CD4-positive, CD25-positive, alpha-beta regulatory T cell (primary cell): ENCODE measurements at regions not wholly inside any gene's neighbourhood (a gene's known extent, or its start where the extent isn't known, plus 50 kb on each side); places are given as distances from the start of the nearest gene placed in this dataset.
"Not testable (repeated sequence)": the region's sequence is repeated elsewhere in the genome, so short reads cannot be mapped to it uniquely, and the experiment has no call there.

Experiments
- ATAC-seq, 2 donors: fragments of 150-1000 bp; cut with Tn5 transposase; one replicate each; pipeline ENCODE4 v1.10.0; 2021; ENCODE audit warnings: low read depth in 2 of 2, moderate number of reproducible peaks in 2 of 2, moderate library complexity in 1 of 2
- DNase-seq, 3 donors: peaks; one replicate each; pipeline versions ENCODE4 v3.0.0 to v3.0.0-alpha.2; 2012 to 2022; ENCODE audit warnings: mixed read lengths in 1 of 3
- H3K27ac ChIP-seq: one replicate; pipeline ENCODE4 v1.7.0; 2013; ENCODE audit warnings: mild to moderate bottlenecking, low read length; ENCODE audit not compliant: insufficient read depth, poor library complexity, severe bottlenecking
- H3K27me3 ChIP-seq: one replicate; pipeline ENCODE4 v1.7.0; 2013; ENCODE audit warnings: low read length; ENCODE audit not compliant: control insufficient read depth, insufficient read depth
- H3K36me3 ChIP-seq: one replicate; pipeline ENCODE4 v1.7.0; 2013; ENCODE audit warnings: mild to moderate bottlenecking, low read length, moderate library complexity; ENCODE audit not compliant: control insufficient read depth, insufficient read depth
- H3K4me1 ChIP-seq: 2 replicates; pipeline ENCODE4 v1.7.0; 2013; ENCODE audit warnings: mild to moderate bottlenecking, low read length; ENCODE audit not compliant: insufficient read depth, control insufficient read depth, poor library complexity, severe bottlenecking
- H3K4me3 ChIP-seq: one replicate; pipeline ENCODE4 v1.7.0; 2013; ENCODE audit warnings: low read depth, mild to moderate bottlenecking, low read length, moderate library complexity
- H3K9me3 ChIP-seq, 2 experiments: 1 replicate in 1 of 2; 2 replicates in 1 of 2; pipeline ENCODE4 v1.7.0; 2013; ENCODE audit warnings: low read length in 2 of 2, mild to moderate bottlenecking in 1 of 2, moderate library complexity in 1 of 2; ENCODE audit not compliant: control insufficient read depth in 2 of 2
- H3K27ac Mint-ChIP-seq, 3 donors: one replicate each; pipeline ENCODE4 v1.8.0; 2020 to 2022; ENCODE audit warnings: mild to moderate bottlenecking in 3 of 3, mixed read lengths in 3 of 3, moderate library complexity in 2 of 3
- H3K27me3 Mint-ChIP-seq: one replicate; pipeline ENCODE4 v1.8.0; 2022; ENCODE audit warnings: mild to moderate bottlenecking, mixed read lengths
- H3K36me3 Mint-ChIP-seq: one replicate; pipeline ENCODE4 v1.8.0; 2020; ENCODE audit warnings: mixed read lengths
- H3K4me1 Mint-ChIP-seq, 4 donors: one replicate each; pipeline ENCODE4 v1.8.0; 2020 to 2022; ENCODE audit warnings: mixed read lengths in 4 of 4, mild to moderate bottlenecking in 1 of 4
- H3K4me3 Mint-ChIP-seq, 4 donors: one replicate each; pipeline ENCODE4 v1.8.0; 2020 to 2022; ENCODE audit warnings: mild to moderate bottlenecking in 4 of 4, mixed read lengths in 4 of 4, moderate library complexity in 3 of 4
- H3K9me3 Mint-ChIP-seq, 7 donors: one replicate each; pipeline ENCODE4 v1.8.0; 2020 to 2022; ENCODE audit warnings: mixed read lengths in 7 of 7, mild to moderate bottlenecking in 3 of 7, moderate library complexity in 2 of 7

DNA sequence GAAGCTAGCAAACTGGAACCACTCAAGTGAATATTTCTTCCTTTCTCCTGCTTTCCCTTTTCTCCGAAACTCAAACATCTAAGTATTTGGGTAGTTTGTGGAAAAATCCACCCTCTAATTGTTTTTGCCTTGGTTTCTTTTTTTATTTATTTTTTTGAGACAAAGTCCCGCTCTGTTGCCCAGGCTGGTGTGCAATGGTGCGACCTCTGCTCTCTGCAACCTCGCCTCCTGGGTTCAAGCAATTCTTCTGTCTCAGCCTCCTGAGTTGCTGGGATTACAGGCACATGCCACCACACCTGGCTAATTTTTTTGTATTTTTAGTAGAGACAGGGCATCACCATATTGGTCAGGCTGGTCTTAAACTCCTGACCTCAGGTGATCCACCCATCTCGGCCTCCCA, 96.1 kb upstream of the BANK1 start:
- H3K9me3 Mint-ChIP-seq, H3K27ac Mint-ChIP-seq, H3K36me3 Mint-ChIP-seq, H3K4me3 Mint-ChIP-seq, H3K36me3 ChIP-seq, H3K4me3 ChIP-seq, H3K4me1 ChIP-seq, H3K27ac ChIP-seq, H3K9me3 ChIP-seq, H3K4me1 Mint-ChIP-seq, DNase-seq, H3K27me3 ChIP-seq, ATAC-seq, H3K27me3 Mint-ChIP-seq: not testable (repeated sequence)

DNA sequence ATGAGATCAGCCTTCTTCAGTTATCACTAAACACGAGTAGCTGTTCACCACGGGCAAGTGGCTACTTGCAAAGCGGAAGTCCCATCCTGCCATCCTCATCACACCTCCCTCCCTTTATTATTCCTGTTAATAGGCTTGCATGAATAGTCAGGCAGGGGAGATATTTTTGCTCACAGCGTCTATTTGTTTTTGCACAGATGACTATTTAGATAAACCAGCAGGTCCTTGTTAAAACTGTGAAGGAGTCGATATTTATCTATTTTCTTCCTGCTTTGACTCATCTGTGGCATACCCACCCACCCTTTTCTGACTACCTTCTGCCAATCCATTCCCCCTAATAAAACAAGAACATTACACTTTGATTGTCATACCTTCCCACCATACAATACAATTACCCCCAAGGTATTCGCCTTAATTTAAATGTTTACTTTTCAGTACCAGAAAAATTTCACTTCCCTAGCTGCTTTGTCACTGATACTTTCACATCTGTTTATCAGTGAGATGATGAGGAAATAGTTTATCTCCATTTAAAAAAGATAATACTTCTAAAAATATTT, 96.6 kb upstream of the BANK1 start:
- Mint-ChIP-seq H3K36me3 (no peaks in the 10 kb centered on the region), H3K9me3 (peaks cover 0 to 3% (median 0%) of the 10 kb centered on the region in 7 donors), H3K27me3 (peaks cover 9% of the 10 kb centered on the region), H3K4me1 (no peaks in the 10 kb centered on the region), H3K27ac (no peak overlapping the region), H3K4me3 (no peak overlapping the region)
- Histone ChIP-seq H3K36me3 (no peaks in the 10 kb centered on the region), H3K27ac (no peak overlapping the region), H3K9me3 (no peaks in the 10 kb centered on the region), H3K27me3 (peaks cover 4% of the 10 kb centered on the region), H3K4me1 (no peaks in the 10 kb centered on the region), H3K4me3 (no peak overlapping the region)
- DNase-seq (no peak), ATAC-seq (no peak)

DNA sequence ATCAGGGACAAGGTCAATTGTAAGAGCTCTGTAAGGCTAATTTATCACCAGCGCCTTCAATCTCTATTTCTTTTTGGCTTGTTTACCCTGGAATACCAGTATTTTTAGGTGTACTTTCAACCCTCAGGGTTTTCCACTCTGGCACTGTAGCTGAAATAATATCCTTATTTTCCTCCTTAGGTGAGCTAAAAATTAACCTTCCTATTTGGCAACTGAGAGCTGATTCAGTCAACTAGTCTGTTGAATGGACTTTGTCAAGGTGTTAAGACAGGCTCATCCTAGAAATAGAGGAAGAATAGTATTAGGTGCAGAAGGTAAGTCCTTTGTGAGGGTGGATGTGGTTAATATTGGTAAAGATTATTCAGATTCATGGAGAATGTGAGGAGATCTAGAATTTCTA, 101.3 kb upstream of the BANK1 start:
- no peaks in the 10 kb centered on the region for H3K4me1 ChIP-seq
- Mint-ChIP-seq H3K4me3 (no peak overlapping the region), H3K36me3 (no peaks in the 10 kb centered on the region), H3K9me3 (no peaks in the 10 kb centered on the region), H3K27ac (no peak overlapping the region), H3K27me3 (peaks cover 5% of the 10 kb centered on the region), H3K4me1 (no peaks in the 10 kb centered on the region)
- no peak overlapping the region for H3K4me3 ChIP-seq
- no peaks in the 10 kb centered on the region for H3K9me3 ChIP-seq
- peaks cover 8% of the 10 kb centered on the region for H3K27me3 ChIP-seq
- ATAC-seq (no peak), DNase-seq (no peak)
- H3K36me3 ChIP-seq: no peaks in the 10 kb centered on the region
- no peak overlapping the region for H3K27ac ChIP-seq

DNA sequence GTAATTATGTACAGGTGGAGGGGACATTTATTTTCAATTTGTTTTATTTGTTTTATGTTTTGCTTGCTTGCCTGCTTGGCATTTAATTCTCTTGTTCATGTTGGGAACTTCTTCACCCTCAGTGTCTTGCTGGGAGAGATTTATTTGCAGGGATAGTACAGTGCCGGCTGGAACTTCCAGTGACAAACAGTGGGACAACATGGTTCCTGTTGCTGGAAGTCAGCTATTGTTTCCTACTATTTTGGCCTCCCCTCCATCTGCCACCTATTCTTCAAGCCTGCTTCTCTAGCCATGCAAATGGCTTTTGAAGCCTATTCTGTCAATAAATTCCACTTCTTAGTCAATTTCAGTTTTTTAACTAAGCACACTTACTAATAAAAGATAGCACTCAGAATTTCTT, 105.4 kb upstream of the BANK1 start:
- no peaks in the 10 kb centered on the region for H3K9me3 ChIP-seq
- DNase-seq (no peak), ATAC-seq (no peak)
- H3K27ac ChIP-seq: no peak overlapping the region
- Mint-ChIP-seq H3K4me3 (no peak overlapping the region), H3K27me3 (no peaks in the 10 kb centered on the region), H3K9me3 (peaks cover 0 to 2% (median 0%) of the 10 kb centered on the region in 7 donors), H3K4me1 (no peaks in the 10 kb centered on the region), H3K36me3 (no peaks in the 10 kb centered on the region), H3K27ac (no peak overlapping the region)
- H3K4me1 ChIP-seq: no peaks in the 10 kb centered on the region
- no peaks in the 10 kb centered on the region for H3K36me3 ChIP-seq
- peaks cover 5% of the 10 kb centered on the region for H3K27me3 ChIP-seq
- no peak overlapping the region for H3K4me3 ChIP-seq

DNA sequence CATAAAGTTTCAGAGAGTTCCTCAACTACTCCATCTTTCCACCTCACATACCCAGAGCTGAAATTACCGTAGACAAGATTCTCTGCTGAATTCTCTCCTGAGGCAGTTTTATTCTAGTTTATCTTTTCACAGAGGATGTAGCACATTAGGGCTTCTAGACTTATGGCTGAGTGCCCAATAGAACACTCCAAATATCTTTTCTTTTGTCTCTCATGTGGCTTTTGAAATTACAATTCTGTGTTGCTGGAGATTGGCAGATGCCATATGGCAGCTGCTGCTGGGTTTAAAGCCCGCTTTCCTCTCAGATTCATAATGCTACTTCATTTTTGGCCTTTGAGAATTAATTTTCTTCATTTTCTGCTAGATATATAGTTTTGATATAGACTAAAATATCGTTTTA, 107.6 kb upstream of the BANK1 start:
- Mint-ChIP-seq H3K4me3 (no peak overlapping the region), H3K4me1 (no peaks in the 10 kb centered on the region), H3K36me3 (no peaks in the 10 kb centered on the region), H3K27me3 (no peaks in the 10 kb centered on the region), H3K9me3 (peaks cover 0 to 2% (median 0%) of the 10 kb centered on the region in 7 donors), H3K27ac (no peak overlapping the region)
- DNase-seq: no peak
- ATAC-seq: no peak
- Histone ChIP-seq H3K36me3 (no peaks in the 10 kb centered on the region), H3K4me1 (no peaks in the 10 kb centered on the region), H3K27me3 (peaks cover 5% of the 10 kb centered on the region), H3K4me3 (no peak overlapping the region), H3K27ac (no peak overlapping the region), H3K9me3 (no peaks in the 10 kb centered on the region)

DNA sequence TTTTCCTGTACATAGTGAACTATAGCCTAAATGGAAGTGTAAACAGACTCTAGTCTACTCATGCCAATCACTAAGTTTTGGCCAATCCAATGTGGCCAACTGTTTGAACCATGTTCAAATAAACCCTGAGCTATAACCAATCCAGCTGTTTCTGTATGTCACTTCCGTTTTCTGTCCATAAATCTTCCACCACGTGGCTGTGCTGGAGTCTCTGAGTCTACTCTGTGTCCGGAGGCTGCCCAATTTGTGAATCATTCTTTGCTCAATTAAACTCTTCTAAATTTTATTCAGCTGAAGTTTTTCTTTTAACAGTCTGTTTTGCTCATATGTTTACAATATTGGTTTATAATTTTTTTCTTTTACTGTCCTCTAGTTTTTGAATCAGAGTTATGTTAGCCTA, 112.3 kb upstream of the BANK1 start:
- no peak for DNase-seq
- Histone ChIP-seq H3K27me3 (no peaks in the 10 kb centered on the region), H3K27ac (no peak overlapping the region), H3K9me3 (no peaks in the 10 kb centered on the region), H3K4me1 (no peaks in the 10 kb centered on the region), H3K36me3 (no peaks in the 10 kb centered on the region), H3K4me3 (no peak overlapping the region)
- no peak for ATAC-seq
- no peak overlapping the region for H3K27ac Mint-ChIP-seq
- H3K4me3 Mint-ChIP-seq: no peak overlapping the region
- peaks cover 0 to 2% (median 0%) of the 10 kb centered on the region in 7 donors for H3K9me3 Mint-ChIP-seq
- H3K27me3 Mint-ChIP-seq: no peaks in the 10 kb centered on the region
- H3K36me3 Mint-ChIP-seq: no peaks in the 10 kb centered on the region
- H3K4me1 Mint-ChIP-seq: no peaks in the 10 kb centered on the region

DNA sequence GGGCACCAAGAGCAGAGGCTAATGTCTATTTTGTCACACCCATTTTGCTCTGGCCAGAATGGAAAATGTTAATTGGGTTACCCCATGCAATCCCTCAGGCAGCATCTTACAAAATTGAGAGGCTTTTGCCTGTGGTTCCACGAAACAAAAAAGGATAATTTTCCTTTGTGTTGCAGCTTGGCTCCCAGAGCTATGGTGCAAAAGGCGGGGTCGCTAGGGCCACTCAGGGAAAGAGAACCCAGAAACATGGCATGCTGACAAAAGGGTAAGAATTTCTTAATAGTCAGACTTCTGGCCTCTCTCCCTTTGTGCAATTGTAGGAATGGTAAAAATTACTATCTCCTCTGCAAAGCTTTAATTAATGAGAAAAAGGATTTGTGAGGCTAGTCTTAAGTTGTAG, 119.6 kb upstream of the BANK1 start:
- Histone ChIP-seq H3K36me3 (no peaks in the 10 kb centered on the region), H3K27ac (no peak overlapping the region), H3K4me3 (no peak overlapping the region), H3K9me3 (no peaks in the 10 kb centered on the region), H3K4me1 (no peaks in the 10 kb centered on the region), H3K27me3 (no peaks in the 10 kb centered on the region)
- DNase-seq (no peak), ATAC-seq (no peak)
- no peaks in the 10 kb centered on the region for H3K4me1 Mint-ChIP-seq
- no peak overlapping the region for H3K27ac Mint-ChIP-seq
- H3K9me3 Mint-ChIP-seq: peaks cover 0 to 3% (median 0%) of the 10 kb centered on the region in 7 donors
- H3K36me3 Mint-ChIP-seq: no peaks in the 10 kb centered on the region
- H3K4me3 Mint-ChIP-seq: no peak overlapping the region
- no peaks in the 10 kb centered on the region for H3K27me3 Mint-ChIP-seq

DNA sequence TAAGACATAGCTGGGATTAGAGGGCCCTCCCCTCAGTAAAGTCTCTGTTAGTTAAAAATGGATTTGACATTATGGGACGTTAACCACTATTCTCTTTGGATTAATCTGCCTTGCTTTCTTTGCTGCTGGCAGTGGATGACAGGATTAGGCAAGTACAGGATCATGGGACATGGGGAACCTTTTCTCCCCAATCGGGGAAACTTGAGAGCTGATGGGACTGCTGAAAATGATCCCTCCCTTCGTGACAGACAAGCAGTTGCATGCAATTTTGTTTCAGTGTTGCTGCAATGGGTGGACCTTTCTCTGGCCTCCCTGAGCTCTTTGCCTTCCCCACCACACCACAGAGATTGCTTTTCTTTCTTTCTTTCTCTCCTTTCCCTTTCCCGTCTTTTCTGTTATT, 120.2 kb upstream of the BANK1 start:
- Histone ChIP-seq H3K36me3 (no peaks in the 10 kb centered on the region), H3K27me3 (no peaks in the 10 kb centered on the region), H3K4me1 (no peaks in the 10 kb centered on the region), H3K27ac (no peak overlapping the region), H3K4me3 (no peak overlapping the region), H3K9me3 (no peaks in the 10 kb centered on the region)
- no peak overlapping the region for H3K27ac Mint-ChIP-seq
- ATAC-seq (no peak), DNase-seq (no peak)
- no peaks in the 10 kb centered on the region for H3K27me3 Mint-ChIP-seq
- H3K4me1 Mint-ChIP-seq: no peaks in the 10 kb centered on the region
- H3K36me3 Mint-ChIP-seq: no peaks in the 10 kb centered on the region
- peaks cover 0 to 3% (median 0%) of the 10 kb centered on the region in 7 donors for H3K9me3 Mint-ChIP-seq
- no peak overlapping the region for H3K4me3 Mint-ChIP-seq
